ENCODE measurements at regions not wholly inside any gene's neighbourhood (a gene's known extent, or its start where the extent isn't known, plus 50 kb on each side); places are given as distances from the start of the nearest gene placed in this dataset.

- Histone ChIP-seq H3K27me3 (ENCODE audit: insufficient read depth, low read length) (no peaks in the 10 kb centered on the region), H3K4me3 (ENCODE audit: insufficient read depth, low read length) (no peak overlapping the region), H3K4me1 (ENCODE audit: insufficient read depth, low read length) (no peaks in the 10 kb centered on the region), H3K27ac (ENCODE audit: low read depth, low read length) (no peak overlapping the region), H3K9me3 (ENCODE audit: low read depth, low read length) (no peaks in the 10 kb centered on the region), H3K36me3 (ENCODE audit: insufficient read depth, low read length) (no peaks in the 10 kb centered on the region), H3K4me2 (ENCODE audit: insufficient read depth, low read length) (no peak overlapping the region), H2AFZ (ENCODE audit: low read length) (no peak overlapping the region), H4K20me1 (ENCODE audit: insufficient read depth, low read length) (no peaks in the 10 kb centered on the region), H3K79me2 (ENCODE audit: insufficient read depth, low read length) (no peaks in the 10 kb centered on the region)
- DNase-seq (ENCODE audit: insufficient read length, low spot score, missing footprints), result no peak
- TF ChIP-seq CTCF (IDR thresholded peaks at IDR 0.05; ENCODE audit: extremely low read depth, low read depth, low read length), result no peak
These were observed 201.8 kb downstream of the ABHD5 start for GRCh38 chr3:43892526-43892925.

DNA sequence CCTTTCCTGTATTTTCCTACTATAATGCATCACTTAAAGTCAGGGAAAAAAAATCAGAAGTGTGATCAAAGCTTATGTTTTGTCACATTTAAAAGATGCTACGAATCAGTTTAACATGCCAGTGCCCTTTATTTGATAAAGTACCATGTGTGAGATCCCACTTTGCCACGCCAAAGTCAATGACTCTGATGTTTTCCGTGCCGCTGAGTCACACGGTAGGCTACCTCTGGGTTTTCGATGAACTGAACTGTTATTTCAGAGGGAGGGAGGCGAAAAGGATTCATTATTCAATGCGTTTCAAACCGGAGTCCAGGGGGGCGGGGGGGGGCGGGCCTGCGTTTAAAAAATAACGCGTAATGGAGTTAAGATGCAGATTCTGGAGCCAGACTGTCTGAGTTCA lies 203.0 kb downstream of the ABHD5 start:
- peak overlapping the region; percentile 93 for H2AFZ ChIP-seq (ENCODE audit: low read length)
- no peaks in the 10 kb centered on the region for H3K9me3 ChIP-seq (ENCODE audit: low read depth, low read length)
- H3K4me3 ChIP-seq (ENCODE audit: insufficient read depth, low read length), result peak overlapping the region; percentile 78
- DNase-seq (ENCODE audit: insufficient read length, low spot score, missing footprints), result peak; percentile 89
- no peaks in the 10 kb centered on the region for H3K4me1 ChIP-seq (ENCODE audit: insufficient read depth, low read length)
- no peaks in the 10 kb centered on the region for H3K79me2 ChIP-seq (ENCODE audit: insufficient read depth, low read length)
- TF ChIP-seq CTCF (IDR thresholded peaks at IDR 0.05; ENCODE audit: extremely low read depth, low read depth, low read length), result no peak
- no peaks in the 10 kb centered on the region for H3K36me3 ChIP-seq (ENCODE audit: insufficient read depth, low read length)
- no peaks in the 10 kb centered on the region for H3K27me3 ChIP-seq (ENCODE audit: insufficient read depth, low read length)
- H4K20me1 ChIP-seq (ENCODE audit: insufficient read depth, low read length), result no peaks in the 10 kb centered on the region
- peak overlapping the region; percentile 87 for H3K4me2 ChIP-seq (ENCODE audit: insufficient read depth, low read length)
- peak overlapping the region; percentile 58 for H3K27ac ChIP-seq (ENCODE audit: low read depth, low read length)

- DNase-seq (ENCODE audit: insufficient read length, low spot score, missing footprints), result peak; percentile 93
- H3K36me3 ChIP-seq (ENCODE audit: insufficient read depth, low read length), result no peaks in the 10 kb centered on the region
- TF ChIP-seq CTCF (IDR thresholded peaks at IDR 0.05; ENCODE audit: extremely low read depth, low read depth, low read length), result no peak
- peak overlapping the region; percentile 93 for H2AFZ ChIP-seq (ENCODE audit: low read length)
- peak overlapping the region; percentile 87 for H3K4me2 ChIP-seq (ENCODE audit: insufficient read depth, low read length)
- H3K27ac ChIP-seq (ENCODE audit: low read depth, low read length), result peak overlapping the region; percentile 58
- no peaks in the 10 kb centered on the region for H3K27me3 ChIP-seq (ENCODE audit: insufficient read depth, low read length)
- H3K4me1 ChIP-seq (ENCODE audit: insufficient read depth, low read length), result no peaks in the 10 kb centered on the region
- no peaks in the 10 kb centered on the region for H3K79me2 ChIP-seq (ENCODE audit: insufficient read depth, low read length)
- H3K4me3 ChIP-seq (ENCODE audit: insufficient read depth, low read length), result peak overlapping the region; percentile 78
- H3K9me3 ChIP-seq (ENCODE audit: low read depth, low read length), result no peaks in the 10 kb centered on the region
- no peaks in the 10 kb centered on the region for H4K20me1 ChIP-seq (ENCODE audit: insufficient read depth, low read length)
These were observed 203.7 kb downstream of the ABHD5 start for GRCh38 chr3:43894176-43895049.

DNA sequence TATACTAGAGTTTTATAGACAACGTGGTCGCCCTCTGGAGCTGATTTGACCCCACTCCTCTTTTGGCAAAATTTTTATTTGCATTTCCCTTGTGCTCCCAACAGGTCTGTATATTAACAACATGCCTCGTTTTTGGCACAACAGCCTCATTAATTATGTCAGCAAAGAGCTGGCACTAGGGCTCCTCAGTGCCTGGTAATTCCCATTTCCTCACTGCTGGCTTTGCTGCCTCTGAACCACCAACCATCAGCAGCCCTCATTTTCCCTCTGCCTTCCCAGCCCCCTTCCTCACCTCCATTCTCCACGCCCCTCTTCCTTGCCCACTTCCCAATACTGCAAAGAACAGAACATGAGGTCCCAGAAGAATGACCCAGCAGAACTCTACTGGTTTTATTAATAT lies 204.8 kb downstream of the ABHD5 start:
- no peak overlapping the region for H3K27ac ChIP-seq (ENCODE audit: low read depth, low read length)
- no peaks in the 10 kb centered on the region for H3K36me3 ChIP-seq (ENCODE audit: insufficient read depth, low read length)
- no peak overlapping the region for H3K4me3 ChIP-seq (ENCODE audit: insufficient read depth, low read length)
- H3K4me1 ChIP-seq (ENCODE audit: insufficient read depth, low read length), result no peaks in the 10 kb centered on the region
- TF ChIP-seq CTCF (IDR thresholded peaks at IDR 0.05; ENCODE audit: extremely low read depth, low read depth, low read length), result no peak
- H2AFZ ChIP-seq (ENCODE audit: low read length), result no peak overlapping the region
- H4K20me1 ChIP-seq (ENCODE audit: insufficient read depth, low read length), result no peaks in the 10 kb centered on the region
- no peaks in the 10 kb centered on the region for H3K79me2 ChIP-seq (ENCODE audit: insufficient read depth, low read length)
- H3K4me2 ChIP-seq (ENCODE audit: insufficient read depth, low read length), result no peak overlapping the region
- no peak for DNase-seq (ENCODE audit: insufficient read length, low spot score, missing footprints)
- H3K27me3 ChIP-seq (ENCODE audit: insufficient read depth, low read length), result no peaks in the 10 kb centered on the region
- H3K9me3 ChIP-seq (ENCODE audit: low read depth, low read length), result no peaks in the 10 kb centered on the region

Measured in osteoblast (primary cell).